GM12878 (cell line): ENCODE measurements at regions not wholly inside any gene's neighbourhood (a gene's known extent, or its start where the extent isn't known, plus 50 kb on each side); places are given as distances from the start of the nearest gene placed in this dataset.

ENCODE experiments used
- ATAC-seq: fragments of 200-7000 bp; cut with Tn5 transposase; 3 replicates; pipeline ENCODE4 v1.9.1; 2020; ENCODE audit warnings: mild to moderate bottlenecking, moderate library complexity
- BruUV-seq: library from RNA; stranded (reverse); fragments of 400-500 nt; replicated peaks from 2 replicates; lab custom pipeline; 2021; lab: Mats Ljungman, UMichigan
- CTCF ChIA-PET: fragments of 300-600 bp; sonication (Branson Sonifier 250); formaldehyde crosslinking; extraction: SDS; loops from one replicate; lab custom pipeline; 2021; ENCODE audit warnings: inconsistent platforms; lab: Yijun Ruan, JAX
- POLR2A ChIA-PET: fragments of 350-600 bp; formaldehyde crosslinking; extraction: SDS; loops from one replicate; lab custom pipeline; 2021; ENCODE audit warnings: inconsistent platforms; lab: Charles Lee
- RAD21 ChIA-PET: fragments of 300-600 bp; sonication (Branson Sonifier 250); formaldehyde crosslinking; loops from one replicate; lab custom pipeline; 2023; ENCODE audit warnings: antibody characterized with exemption; ENCODE audit not compliant: unreplicated experiment; lab: Charles Lee
- SMC1A ChIA-PET: fragments of 300-600 bp; sonication (Branson Sonifier 250); formaldehyde crosslinking; loops from one replicate; lab custom pipeline; 2023; ENCODE audit not compliant: unreplicated experiment, uncharacterized antibody; lab: Charles Lee
- DNase-seq: peaks from one replicate; pipeline ENCODE4 v3.0.0-alpha.2; 2011; ENCODE audit warnings: low read depth, low spot score
- FAIRE-seq: peaks from 3 replicates; lab custom pipeline; 2011; peaks lifted over from hg19 to GRCh38; lab: Jason Lieb, UNC
- H2AFZ ChIP-seq: 2 replicates; pipeline ENCODE4 v1.6.0; 2011; ENCODE audit warnings: low read depth, low read length, control low read depth; ENCODE audit not compliant: control insufficient read depth
- H3K27ac ChIP-seq: 2 replicates; pipeline ENCODE4 v1.5.1; 2011; ENCODE audit warnings: control low read depth; ENCODE audit not compliant: control insufficient read depth, insufficient read depth
- H3K27me3 ChIP-seq, 2 experiments: replicated peaks in 1 of 2; 2 replicates each; pipeline versions ENCODE4 v1.6.0 to v1.6.1; 2011; ENCODE audit warnings: low read length in 1 of 2; ENCODE audit not compliant: control insufficient read depth in 2 of 2, insufficient read depth in 2 of 2
- H3K36me3 ChIP-seq, 2 experiments: 2 replicates each; pipeline ENCODE4 v1.5.1; 2011; ENCODE audit warnings: low read length in 1 of 2; ENCODE audit not compliant: control insufficient read depth in 2 of 2, insufficient read depth in 2 of 2
- H3K4me1 ChIP-seq: 2 replicates; pipeline ENCODE4 v1.6.1; 2011; ENCODE audit warnings: mild to moderate bottlenecking, low read length, moderate library complexity, mixed read lengths; ENCODE audit not compliant: control insufficient read depth, insufficient read depth
- H3K4me2 ChIP-seq: 2 replicates; pipeline ENCODE4 v1.6.0; 2011; ENCODE audit warnings: control low read depth; ENCODE audit not compliant: control insufficient read depth, insufficient read depth
- H3K4me3 ChIP-seq: fragments of 200-600 bp; sonication (generic); 2 replicates; pipeline ENCODE4 v1.5.1; 2016
- H3K79me2 ChIP-seq: 2 replicates; pipeline ENCODE4 v1.6.0; 2011; ENCODE audit warnings: low read length; ENCODE audit not compliant: control insufficient read depth, insufficient read depth
- H3K9ac ChIP-seq: 2 replicates; pipeline ENCODE4 v1.8.0; 2011; ENCODE audit warnings: low read length, control low read depth, mixed read lengths; ENCODE audit not compliant: control insufficient read depth, insufficient read depth
- H3K9me3 ChIP-seq: replicated peaks from 3 replicates; pipeline ENCODE4 v1.5.1; 2011; ENCODE audit warnings: mild to moderate bottlenecking, low read length; ENCODE audit not compliant: control insufficient read depth, insufficient read depth
- H4K20me1 ChIP-seq: 2 replicates; pipeline ENCODE4 v1.6.0; 2011; ENCODE audit not compliant: control insufficient read depth, insufficient read depth
- CHD4 ChIP-seq: fragments of 200-600 bp; sonication (generic); IDR thresholded peaks from 2 replicates; pipeline ENCODE4 v1.6.1; 2016; ENCODE audit warnings: mild to moderate bottlenecking
- DPF2 ChIP-seq: fragments of 450-650 bp; IDR thresholded peaks from 2 replicates; pipeline ENCODE4 v1.6.1; 2017; ENCODE audit warnings: mild to moderate bottlenecking
- EGR1 ChIP-seq, 2 experiments: IDR thresholded peaks; 1 replicate in 1 of 2; 2 replicates in 1 of 2; pipeline ENCODE4 v1.6.1; 2011 to 2012; ENCODE audit warnings: low read depth in 2 of 2, low read length in 2 of 2, borderline replicate concordance in 1 of 2, mild to moderate bottlenecking in 1 of 2, moderate library complexity in 1 of 2
- FOXM1 ChIP-seq: IDR thresholded peaks from 2 replicates; pipeline ENCODE4 v1.6.1; 2012; ENCODE audit warnings: low read depth, mild to moderate bottlenecking, inconsistent platforms, low read length, moderate library complexity
- HCFC1 ChIP-seq: fragments of 150-350 bp; IDR thresholded peaks from 2 replicates; pipeline ENCODE4 v1.6.1; 2014; ENCODE audit warnings: low read length
- MEF2A ChIP-seq: IDR thresholded peaks from 2 replicates; pipeline ENCODE4 v1.6.1; 2011; ENCODE audit warnings: low read depth, mild to moderate bottlenecking, low read length, moderate library complexity; ENCODE audit not compliant: insufficient read depth
- MTA2 ChIP-seq: fragments of 450-650 bp; IDR thresholded peaks from 2 replicates; pipeline ENCODE4 v1.6.1; 2016; ENCODE audit warnings: low read depth, mild to moderate bottlenecking, moderate library complexity
- MYB ChIP-seq: fragments of 150-350 bp; IDR thresholded peaks from 2 replicates; pipeline ENCODE4 v1.6.1; 2014; ENCODE audit warnings: mild to moderate bottlenecking, low read depth, low read length, borderline replicate concordance
- NFIC ChIP-seq: IDR thresholded peaks from 2 replicates; pipeline ENCODE4 v1.6.1; 2012; ENCODE audit warnings: low read depth, mild to moderate bottlenecking, inconsistent platforms, low read length, moderate library complexity
- PAX5 ChIP-seq: IDR thresholded peaks from 2 replicates; pipeline ENCODE4 v1.6.1; 2011; ENCODE audit warnings: low read depth, low read length, borderline replicate concordance
- RB1 ChIP-seq: fragments of 450-650 bp; formaldehyde crosslinking; IDR thresholded peaks from 2 replicates; pipeline ENCODE4 v1.6.1; 2017; ENCODE audit warnings: mild to moderate bottlenecking, borderline replicate concordance
- SPI1 ChIP-seq: IDR thresholded peaks from 2 replicates; pipeline ENCODE4 v1.6.1; 2011; ENCODE audit warnings: low read depth, mild to moderate bottlenecking, low read length, moderate library complexity, borderline replicate concordance; ENCODE audit not compliant: insufficient read depth
- WRNIP1 ChIP-seq: IDR thresholded peaks from 2 replicates; pipeline ENCODE4 v1.6.1; 2011; ENCODE audit warnings: low read depth, low read length, improper control_type of control experiment, borderline replicate concordance
- ZZZ3 ChIP-seq: IDR thresholded peaks from 2 replicates; pipeline ENCODE4 v1.6.1; 2011; ENCODE audit warnings: low read depth; ENCODE audit not compliant: control insufficient read depth, insufficient read length
- WGBS: methylation state at CpG from one replicate; pipeline ENCODE4 v1.1.6; 2016; ENCODE audit warnings: low lambda C conversion rate; ENCODE audit not compliant: insufficient replicate concordance, insufficient coverage; ENCODE audit errors: missing lambda C conversion rate; 5-methylcytosine and 5-hydroxymethylcytosine counted together
- in situ Hi-C: fragments of 300-500 bp; cut with MboI; formaldehyde crosslinking; loops from 9 replicates; pipeline ENCODE4 v1.14.3; 2018; ENCODE audit warnings: mixed read lengths
- intact Hi-C: fragments of 100-400 bp; cut with micrococcal nuclease; formaldehyde crosslinking; loops from one replicate; pipeline ENCODE4 v1.14.2; 2022; ENCODE audit not compliant: unreplicated experiment
- TF ChIP-seq, protein P1 (sequence below): fragments of 450-650 bp; IDR thresholded peaks from 2 replicates; pipeline ENCODE4 v1.6.1; 2016; ENCODE audit warnings: mild to moderate bottlenecking

DNA sequence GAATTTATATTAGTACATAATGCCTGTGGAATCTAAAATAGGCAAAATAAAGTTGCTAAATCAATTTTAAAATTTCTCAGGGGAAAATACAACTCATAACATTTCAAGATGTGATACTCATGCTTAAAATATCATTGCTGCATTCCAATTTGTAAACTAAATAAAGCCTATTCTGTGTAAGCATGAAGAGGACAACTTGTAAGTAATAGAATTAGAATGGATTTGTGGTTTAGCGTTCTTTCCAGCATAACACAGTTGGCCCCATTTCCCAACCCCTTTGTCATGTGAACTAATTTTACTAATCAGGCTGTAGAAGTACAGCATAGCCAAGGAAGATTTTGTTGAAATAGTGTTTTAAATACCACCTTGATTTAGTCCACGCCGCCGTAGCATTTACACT lies 437.2 kb downstream of the SI start:
- H3K4me3 ChIP-seq = no peak overlapping the region
- DNase-seq = no peak
- no peak overlapping the region for H3K9ac ChIP-seq
- ATAC-seq = no peak
- H2AFZ ChIP-seq = no peak overlapping the region
- no peaks in the 10 kb centered on the region for H3K27me3 ChIP-seq
- TF ChIP-seq CHD4 = no peak
- TF ChIP-seq NFIC = no peak
- TF ChIP-seq RB1 = no peak
- TF ChIP-seq, protein P1, sequence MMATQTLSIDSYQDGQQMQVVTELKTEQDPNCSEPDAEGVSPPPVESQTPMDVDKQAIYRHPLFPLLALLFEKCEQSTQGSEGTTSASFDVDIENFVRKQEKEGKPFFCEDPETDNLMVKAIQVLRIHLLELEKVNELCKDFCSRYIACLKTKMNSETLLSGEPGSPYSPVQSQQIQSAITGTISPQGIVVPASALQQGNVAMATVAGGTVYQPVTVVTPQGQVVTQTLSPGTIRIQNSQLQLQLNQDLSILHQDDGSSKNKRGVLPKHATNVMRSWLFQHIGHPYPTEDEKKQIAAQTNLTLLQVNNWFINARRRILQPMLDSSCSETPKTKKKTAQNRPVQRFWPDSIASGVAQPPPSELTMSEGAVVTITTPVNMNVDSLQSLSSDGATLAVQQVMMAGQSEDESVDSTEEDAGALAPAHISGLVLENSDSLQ = no peak
- no peak for TF ChIP-seq MYB
- TF ChIP-seq MEF2A = no peak
- TF ChIP-seq FOXM1 = no peak
- TF ChIP-seq MTA2 = no peak
- TF ChIP-seq EGR1 (IDR thresholded peaks at IDR 0.05; ENCODE audit: borderline replicate concordance in 1 of 2, low read depth in 2 of 2, low read length in 2 of 2) = no peak
- no peak for TF ChIP-seq SPI1
- no peak for TF ChIP-seq ZZZ3
- TF ChIP-seq PAX5 = no peak
- TF ChIP-seq DPF2 = no peak
- no peak for TF ChIP-seq HCFC1
- no peak for TF ChIP-seq WRNIP1
- H3K27ac ChIP-seq = no peak overlapping the region
- RAD21 ChIA-PET = no interaction called here
- H3K36me3 ChIP-seq = no peaks in the 10 kb centered on the region
- no peaks in the 10 kb centered on the region for H3K9me3 ChIP-seq
- CTCF ChIA-PET = no interaction called here
- POLR2A ChIA-PET = no interaction called here
- H3K4me2 ChIP-seq = no peak overlapping the region
- no TSS peak for BruUV-seq
- SMC1A ChIA-PET = no interaction called here
- in situ Hi-C loops (no loop called here), intact Hi-C loops (no loop called here)
- 91% methylated on average over 4 of the region's 4 CpGs for WGBS
- H4K20me1 ChIP-seq = no peaks in the 10 kb centered on the region
- H3K79me2 ChIP-seq = no peaks in the 10 kb centered on the region
- no peak for FAIRE-seq
- H3K4me1 ChIP-seq = no peaks in the 10 kb centered on the region
